Amniotic epithelial cell (primary cell): ENCODE measurements at regions not wholly inside any gene's neighbourhood (a gene's known extent, or its start where the extent isn't known, plus 50 kb on each side); places are given as distances from the start of the nearest gene placed in this dataset.
A peak's percentile ranks its signal among the peaks of the same experiment; 100 is the strongest.
"Not testable (repeated sequence)": the region's sequence is repeated elsewhere in the genome, so short reads cannot be mapped to it uniquely, and the experiment has no call there.

Experiments used
- DNase-seq: peaks from one replicate; pipeline ENCODE4 v3.0.0-alpha.2; 2010; ENCODE audit warnings: low read depth

GRCh38 chr2:183998797-183999190, 599.5 kb upstream of the ZNF804A start:
- no peak for DNase-seq

- DNase-seq: peak; percentile 8
These were observed 593.9 kb upstream of the ZNF804A start for GRCh38 chr2:184004289-184004947.

GRCh38 chr2:184004948-184005672, 593.2 kb upstream of the ZNF804A start:
- DNase-seq: no peak

GRCh38 chr2:184006998-184007397, 591.3 kb upstream of the ZNF804A start:
- no peak for DNase-seq

GRCh38 chr2:184026961-184027360, 571.4 kb upstream of the ZNF804A start:
- no peak for DNase-seq

- DNase-seq: no peak
These were observed 568.1 kb upstream of the ZNF804A start for GRCh38 chr2:184030245-184030644.

GRCh38 chr2:184030989-184031388, 567.3 kb upstream of the ZNF804A start:
- DNase-seq: no peak

GRCh38 chr2:184031402-184032147, 566.8 kb upstream of the ZNF804A start:
- DNase-seq: no peak

- DNase-seq: peak; percentile 27
These were observed 565.3 kb upstream of the ZNF804A start for GRCh38 chr2:184032983-184033382.

GRCh38 chr2:184037273-184037672, 561.1 kb upstream of the ZNF804A start:
- DNase-seq: no peak

GRCh38 chr2:184039493-184039892, 558.8 kb upstream of the ZNF804A start:
- DNase-seq: no peak

GRCh38 chr2:184040230-184040629, 558.1 kb upstream of the ZNF804A start:
- peak; percentile 61 for DNase-seq

- peak; percentile 92 for DNase-seq
These were observed 557.3 kb upstream of the ZNF804A start for GRCh38 chr2:184041077-184041476.

GRCh38 chr2:184041777-184042176, 556.6 kb upstream of the ZNF804A start:
- no peak for DNase-seq

GRCh38 chr2:184047536-184047935, 550.8 kb upstream of the ZNF804A start:
- DNase-seq: peak; percentile 87

- no peak for DNase-seq
These were observed 548.8 kb upstream of the ZNF804A start for GRCh38 chr2:184049566-184049965.

- peak; percentile 25 for DNase-seq
These were observed 545.0 kb upstream of the ZNF804A start for GRCh38 chr2:184053326-184053725.

- DNase-seq: not testable (repeated sequence)
These were observed 543.9 kb upstream of the ZNF804A start for GRCh38 chr2:184054419-184054818.

GRCh38 chr2:184057910-184058309, 540.4 kb upstream of the ZNF804A start:
- DNase-seq: no peak

- not testable (repeated sequence) for DNase-seq
These were observed 538.1 kb upstream of the ZNF804A start for GRCh38 chr2:184060268-184060667.

GRCh38 chr2:184067502-184067901, 530.8 kb upstream of the ZNF804A start:
- DNase-seq: peak; percentile 21

- no peak for DNase-seq
These were observed 525.9 kb upstream of the ZNF804A start for GRCh38 chr2:184072470-184072869.

- no peak for DNase-seq
These were observed 519.8 kb upstream of the ZNF804A start for GRCh38 chr2:184078496-184078895.
